ENCODE measurements at regions not wholly inside any gene's neighbourhood (a gene's known extent, or its start where the extent isn't known, plus 50 kb on each side); places are given as distances from the start of the nearest gene placed in this dataset.

GRCh38 chr18:60134806-60135205, 235.0 kb downstream of the PMAIP1 start:
- DNase-seq (ENCODE audit: low spot score) = no peak

- DNase-seq (ENCODE audit: low spot score) = no peak
These were observed 230.5 kb downstream of the PMAIP1 start for GRCh38 chr18:60130284-60130683.

DNA sequence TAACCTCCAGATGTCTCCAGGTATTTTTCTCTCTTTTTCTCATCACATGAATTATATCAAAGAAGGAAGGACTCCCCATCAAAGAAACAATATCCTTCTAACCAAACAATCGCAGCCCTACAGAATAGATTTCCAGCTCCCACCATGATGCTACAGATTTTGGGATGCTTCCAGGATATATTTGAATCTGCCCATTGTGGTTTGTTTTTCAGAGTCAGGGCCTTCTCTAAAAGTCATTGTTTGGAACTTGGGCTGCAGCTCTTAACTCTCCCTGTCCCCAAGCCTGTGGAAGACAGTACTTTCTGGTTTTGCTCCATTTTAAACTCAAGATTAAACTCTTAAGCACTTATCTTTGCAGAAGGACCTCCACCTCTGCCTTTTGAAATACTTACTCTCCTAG, 223.2 kb downstream of the PMAIP1 start:
- no peak for DNase-seq (ENCODE audit: low spot score)

GRCh38 chr18:60122339-60122738, 222.5 kb downstream of the PMAIP1 start:
- DNase-seq (ENCODE audit: low spot score) = no peak

DNA sequence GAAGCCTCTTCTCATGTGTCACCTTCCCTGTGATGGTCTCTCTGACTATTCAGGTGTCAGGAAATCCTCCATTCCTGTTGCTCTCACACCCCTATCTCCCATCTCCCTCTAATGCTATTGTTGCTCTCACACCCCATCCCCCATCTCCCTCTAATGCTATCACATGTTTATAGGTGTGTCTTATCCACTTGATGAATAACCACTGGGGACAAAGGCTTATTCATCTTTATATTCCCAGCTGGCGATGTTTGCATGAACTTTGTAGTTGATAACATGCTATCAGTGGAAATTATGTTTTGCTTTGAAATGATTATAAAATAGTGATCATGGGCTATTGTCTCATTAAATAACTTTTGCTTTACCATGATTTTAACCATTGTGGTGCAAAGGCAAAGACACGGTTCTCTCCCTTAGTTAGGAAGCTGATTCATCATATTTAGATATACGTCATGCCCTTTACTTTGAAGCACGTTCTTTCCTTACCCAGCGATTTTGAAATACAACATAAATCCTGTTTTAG, 220.5 kb downstream of the PMAIP1 start:
- DNase-seq (ENCODE audit: low spot score) = no peak

DNA sequence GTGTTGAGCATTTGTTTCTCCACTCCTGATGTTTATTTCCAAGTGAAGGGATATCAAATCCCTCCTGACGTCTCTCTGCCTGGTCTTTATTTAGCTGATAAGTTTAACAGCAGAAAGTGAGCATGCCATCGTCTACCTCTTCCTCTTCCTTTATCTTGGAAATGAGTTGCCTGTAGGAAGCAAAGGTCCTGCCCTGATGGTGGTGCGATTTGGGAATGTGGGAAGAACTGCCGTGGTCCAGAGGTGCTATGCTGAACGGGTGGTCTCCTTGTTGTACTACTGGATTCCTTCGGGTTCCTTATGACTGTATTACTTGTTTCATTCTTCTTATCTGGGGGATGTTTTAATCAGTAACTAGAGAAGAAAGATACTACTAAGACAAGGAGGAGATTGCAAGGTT, 217.5 kb downstream of the PMAIP1 start:
- no peak for DNase-seq (ENCODE audit: low spot score)

DNA sequence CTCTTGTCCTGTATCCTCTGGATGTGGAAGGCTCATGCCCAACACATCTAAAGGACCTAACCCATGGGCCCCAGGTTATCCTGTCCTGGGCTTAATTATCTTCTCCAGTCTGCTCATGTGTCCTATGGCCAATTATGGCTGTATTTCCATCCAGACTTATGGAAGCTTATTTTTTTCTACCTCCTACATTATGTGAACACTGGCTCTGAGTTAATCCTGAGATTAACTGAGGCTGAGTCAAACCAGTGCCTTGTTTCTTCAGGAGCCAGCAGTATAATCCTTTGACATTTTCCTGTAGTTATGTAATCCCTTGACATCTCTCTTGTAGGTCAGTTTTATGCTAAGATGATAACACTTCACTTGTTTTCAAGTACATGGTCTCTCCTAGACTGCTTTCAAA, 213.6 kb downstream of the PMAIP1 start:
- no peak for DNase-seq (ENCODE audit: low spot score)

- no peak for DNase-seq (ENCODE audit: low spot score)
These were observed 212.6 kb downstream of the PMAIP1 start for GRCh38 chr18:60112369-60112768.

GRCh38 chr18:60111525-60111924, 211.7 kb downstream of the PMAIP1 start:
- DNase-seq (ENCODE audit: low spot score) = no peak

DNA sequence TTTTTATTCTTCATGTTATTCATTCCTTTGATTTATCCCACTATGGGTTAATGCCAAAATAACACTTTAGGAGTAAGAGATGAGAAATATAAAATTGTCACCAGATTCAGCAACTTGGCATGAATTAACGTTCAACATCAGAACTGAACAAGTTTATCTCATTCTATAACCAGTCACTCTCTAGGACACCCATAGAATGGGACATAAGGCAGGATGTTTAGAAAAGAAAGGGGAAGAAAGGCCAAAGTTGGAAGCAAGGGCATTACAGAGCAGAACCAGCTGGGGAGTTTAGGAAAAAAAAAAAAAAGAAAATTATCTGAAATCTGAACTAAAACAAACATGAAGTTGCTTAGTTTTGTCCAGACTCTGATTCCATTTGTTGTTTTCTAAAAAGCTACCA, 211.0 kb downstream of the PMAIP1 start:
- DNase-seq (ENCODE audit: low spot score) = no peak

GRCh38 chr18:60100778-60101177, 201.0 kb downstream of the PMAIP1 start:
- DNase-seq (ENCODE audit: low spot score) = no peak

DNA sequence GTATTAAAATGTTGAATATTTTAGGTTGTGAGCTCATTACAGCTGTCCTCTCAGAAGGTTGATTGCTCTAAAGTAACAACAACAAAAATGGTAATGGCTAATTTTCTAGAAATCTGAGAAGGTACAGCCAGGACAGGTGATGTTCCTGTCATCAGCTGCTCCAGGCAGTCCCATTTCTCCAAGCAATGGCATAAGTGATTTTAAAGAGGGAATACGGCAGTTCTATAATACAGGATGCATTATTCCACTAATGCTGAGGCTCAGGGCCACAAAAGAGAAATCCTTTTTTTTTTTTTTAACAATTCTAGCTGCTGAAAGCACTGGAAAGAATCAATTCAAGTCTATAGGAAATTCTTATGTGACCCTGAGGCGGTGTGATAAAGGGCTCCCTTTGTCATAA, 199.9 kb downstream of the PMAIP1 start:
- DNase-seq (ENCODE audit: low spot score) = no peak

DNA sequence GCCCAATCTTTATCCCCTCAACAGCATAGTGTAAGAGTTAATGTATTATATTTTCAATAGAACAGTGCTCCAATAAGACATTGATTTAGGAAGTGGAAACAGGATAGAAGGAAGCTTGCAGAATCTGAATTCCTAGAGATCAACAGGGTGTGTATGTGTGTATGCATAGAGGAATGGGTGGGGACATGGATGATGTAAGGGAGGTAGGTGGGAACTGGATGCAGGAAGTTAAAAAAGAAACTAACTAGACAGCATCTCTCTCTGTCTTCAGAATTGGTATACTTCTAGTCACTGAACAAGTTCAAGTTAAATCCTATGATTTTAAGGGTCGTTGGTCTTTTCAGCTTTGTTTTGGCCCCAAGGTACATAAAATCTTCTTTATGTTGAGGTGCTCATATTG, 196.6 kb downstream of the PMAIP1 start:
- DNase-seq (ENCODE audit: low spot score) = no peak

DNA sequence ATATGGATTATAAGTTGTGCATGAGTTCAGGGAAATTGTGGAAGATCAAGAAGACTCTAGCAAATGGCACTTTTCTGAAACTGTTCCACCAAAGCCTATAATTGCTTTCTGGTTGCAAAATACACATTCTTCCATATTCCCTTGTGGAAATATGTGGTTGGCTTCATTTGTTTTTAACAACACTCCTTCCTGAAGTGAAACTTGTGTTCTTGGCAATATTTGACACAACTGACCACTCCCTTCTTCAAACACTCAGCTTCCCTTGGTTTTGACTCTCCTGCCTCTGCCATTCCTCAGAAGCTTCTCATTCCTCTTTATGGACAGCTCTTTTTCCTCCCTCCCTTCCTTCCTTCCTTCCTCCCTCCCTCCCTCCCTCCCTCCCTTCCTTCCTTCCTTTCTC, 192.3 kb downstream of the PMAIP1 start:
- no peak for DNase-seq (ENCODE audit: low spot score)

- DNase-seq (ENCODE audit: low spot score) = no peak
These were observed 190.4 kb downstream of the PMAIP1 start for GRCh38 chr18:60090170-60090569.

GRCh38 chr18:60082790-60083189, 183.0 kb downstream of the PMAIP1 start:
- no peak for DNase-seq (ENCODE audit: low spot score)

GRCh38 chr18:60082282-60082681, 182.5 kb downstream of the PMAIP1 start:
- DNase-seq (ENCODE audit: low spot score) = no peak

- DNase-seq (ENCODE audit: low spot score) = no peak
These were observed 175.7 kb downstream of the PMAIP1 start for GRCh38 chr18:60075477-60075876.

- no peak for DNase-seq (ENCODE audit: low spot score)
These were observed 170.8 kb downstream of the PMAIP1 start for GRCh38 chr18:60070631-60071030.

DNA sequence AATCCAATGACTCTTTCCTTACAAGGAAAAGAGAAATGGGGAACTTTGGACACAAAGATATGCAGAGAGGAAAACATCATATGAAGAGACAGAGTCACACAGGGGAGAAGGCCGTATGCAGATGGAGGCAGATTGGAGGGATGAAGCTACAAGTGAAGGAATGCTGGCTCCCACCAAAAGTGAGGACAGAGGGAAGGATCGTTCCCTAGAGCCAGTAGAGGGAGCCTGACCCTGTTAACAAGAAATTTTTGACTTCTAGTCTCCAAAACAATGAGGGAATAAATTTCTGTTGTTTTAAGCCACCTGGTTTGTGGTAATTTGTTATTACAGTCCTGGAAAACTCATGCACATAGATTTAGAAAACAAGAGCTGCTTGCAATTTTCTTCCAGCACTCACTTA, 169.3 kb downstream of the PMAIP1 start:
- DNase-seq (ENCODE audit: low spot score) = no peak

GRCh38 chr18:60067426-60068210, 167.8 kb downstream of the PMAIP1 start:
- DNase-seq (ENCODE audit: low spot score) = no peak

DNA sequence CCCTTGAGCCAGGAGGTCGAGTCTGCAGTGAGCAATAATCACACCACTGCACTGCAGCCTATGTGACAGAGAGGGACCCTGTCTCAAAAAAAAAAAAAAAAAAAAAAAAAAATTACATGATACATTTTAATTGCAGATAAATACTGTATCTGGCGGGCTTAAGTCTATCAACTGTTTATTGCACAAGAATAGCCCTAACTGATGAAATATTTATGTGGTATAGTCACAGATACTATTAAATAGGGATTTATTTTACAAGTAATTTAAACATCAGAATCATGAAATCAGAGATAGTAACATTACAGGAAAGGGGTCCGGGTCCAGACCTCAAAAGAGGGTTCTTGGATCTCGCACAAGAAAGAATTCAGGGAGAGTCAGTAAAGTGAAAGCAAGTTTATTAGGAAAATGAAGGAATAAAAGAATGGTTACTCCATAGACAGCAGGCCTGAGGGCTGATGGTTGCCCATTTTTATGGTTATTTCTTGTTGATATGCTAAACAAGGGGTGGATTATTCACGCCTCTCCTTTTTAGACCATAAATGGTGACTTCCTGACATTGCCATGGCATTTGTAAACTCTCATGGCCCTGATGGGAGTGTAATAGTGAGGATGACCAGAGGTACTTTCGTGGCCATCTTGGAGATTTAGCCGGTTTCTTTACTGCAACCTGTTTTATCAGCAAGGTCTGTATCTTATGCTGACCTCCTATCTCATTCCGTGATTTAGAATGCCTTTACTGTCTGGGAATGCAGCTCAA, 166.6 kb downstream of the PMAIP1 start:
- DNase-seq (ENCODE audit: low spot score) = no peak

GRCh38 chr18:60064271-60064670, 164.5 kb downstream of the PMAIP1 start:
- no peak for DNase-seq (ENCODE audit: low spot score)
